GM04503 (cell line): ENCODE measurements at regions not wholly inside any gene's neighbourhood (a gene's known extent, or its start where the extent isn't known, plus 50 kb on each side); places are given as distances from the start of the nearest gene placed in this dataset.

Source experiments
- DNase-seq: peaks from one replicate; pipeline ENCODE4 v3.0.0-alpha.2; 2012; ENCODE audit warnings: low read depth

DNA sequence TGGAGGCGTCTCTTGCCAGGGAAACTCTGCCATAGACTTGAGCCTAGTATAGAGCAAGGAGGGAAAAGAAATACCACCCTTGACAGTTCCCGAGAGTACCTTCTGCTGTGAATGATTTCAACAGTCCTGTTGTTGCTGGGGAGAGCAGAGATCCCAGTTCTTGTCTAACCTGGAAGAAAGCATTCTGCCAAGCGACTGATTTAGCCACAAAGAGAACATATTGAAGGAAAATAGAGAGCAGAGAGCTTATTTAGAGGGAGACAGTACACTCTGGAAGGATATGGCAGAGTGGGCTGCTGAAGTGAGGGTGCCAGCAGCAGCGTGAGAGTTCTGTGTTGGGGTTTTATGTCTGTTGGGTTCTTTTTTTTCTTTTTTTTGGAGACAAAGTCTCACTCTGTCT, 966.9 kb upstream of the TMEM132C start:
- DNase-seq, result no peak

GRCh38 chr12:127300753-127301152, 966.2 kb upstream of the TMEM132C start:
- no peak for DNase-seq

GRCh38 chr12:127301876-127302275, 965.1 kb upstream of the TMEM132C start:
- no peak for DNase-seq

GRCh38 chr12:127304751-127305725, 961.9 kb upstream of the TMEM132C start:
- no peak for DNase-seq

GRCh38 chr12:127306604-127307215, 960.3 kb upstream of the TMEM132C start:
- DNase-seq, result peak; percentile 63

DNA sequence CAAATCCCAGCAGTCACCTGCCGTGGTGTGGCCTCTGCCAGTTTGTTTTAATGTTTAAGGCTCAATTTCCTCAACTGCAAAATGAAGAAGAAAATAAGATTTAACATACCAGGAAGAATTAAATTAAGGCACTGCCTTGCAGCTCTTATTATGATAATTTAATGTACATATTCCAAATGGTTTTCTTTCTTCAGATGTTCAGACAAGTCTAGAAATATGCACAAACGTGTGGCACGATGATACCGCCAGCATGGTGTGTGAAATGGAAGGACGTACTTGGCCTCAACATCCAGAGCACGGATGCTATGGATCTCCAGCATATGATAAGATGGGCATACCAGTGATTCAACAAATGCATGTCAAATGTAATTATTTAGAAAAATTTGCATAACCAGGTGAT, 959.4 kb upstream of the TMEM132C start:
- no peak for DNase-seq

DNA sequence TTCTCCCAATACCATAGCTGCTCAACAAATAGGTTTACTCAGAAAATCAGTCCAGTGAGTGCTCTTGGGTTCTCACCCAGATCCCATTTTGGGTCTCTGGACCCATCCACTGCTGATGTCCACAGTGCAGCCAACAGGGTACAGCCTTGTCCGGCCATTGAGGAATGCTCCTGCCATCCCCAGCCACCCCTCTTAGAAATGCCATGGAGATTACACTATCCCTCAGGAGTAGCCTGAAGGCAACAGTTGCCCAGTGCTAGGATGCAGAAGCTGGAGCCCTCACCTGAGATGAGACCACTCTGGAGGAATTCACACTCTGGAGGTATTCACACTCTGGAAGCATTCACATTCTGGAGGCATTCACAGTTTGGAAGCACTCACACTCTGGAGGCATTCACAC, 958.8 kb upstream of the TMEM132C start:
- DNase-seq, result no peak

DNA sequence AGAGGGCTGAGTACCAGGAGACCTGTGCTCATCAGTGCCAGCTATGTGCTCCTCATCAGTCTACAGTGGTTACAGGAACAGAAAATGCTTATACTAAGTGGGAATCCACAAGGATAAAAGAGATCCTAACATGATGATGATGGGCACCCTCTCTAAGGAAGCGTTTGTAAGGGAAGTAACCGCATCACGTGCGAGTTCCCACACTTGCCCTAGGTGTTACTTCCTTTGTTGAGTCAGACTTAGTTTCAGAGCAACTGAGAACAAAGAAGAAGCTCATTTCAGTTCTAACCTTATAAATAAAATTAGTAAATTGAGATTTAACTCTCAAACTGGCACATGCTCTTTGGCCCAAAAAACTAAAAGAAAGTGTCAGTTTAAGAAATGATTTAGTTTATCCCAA, 956.4 kb upstream of the TMEM132C start:
- DNase-seq, result no peak

GRCh38 chr12:127311720-127312364, 955.1 kb upstream of the TMEM132C start:
- no peak for DNase-seq

GRCh38 chr12:127324681-127325080, 942.3 kb upstream of the TMEM132C start:
- no peak for DNase-seq

GRCh38 chr12:127327986-127328385, 939.0 kb upstream of the TMEM132C start:
- no peak for DNase-seq

GRCh38 chr12:127328867-127329266, 938.1 kb upstream of the TMEM132C start:
- DNase-seq, result no peak

GRCh38 chr12:127334365-127334764, 932.6 kb upstream of the TMEM132C start:
- DNase-seq, result no peak

- DNase-seq, result no peak
These were observed 931.9 kb upstream of the TMEM132C start for GRCh38 chr12:127334912-127335644.

DNA sequence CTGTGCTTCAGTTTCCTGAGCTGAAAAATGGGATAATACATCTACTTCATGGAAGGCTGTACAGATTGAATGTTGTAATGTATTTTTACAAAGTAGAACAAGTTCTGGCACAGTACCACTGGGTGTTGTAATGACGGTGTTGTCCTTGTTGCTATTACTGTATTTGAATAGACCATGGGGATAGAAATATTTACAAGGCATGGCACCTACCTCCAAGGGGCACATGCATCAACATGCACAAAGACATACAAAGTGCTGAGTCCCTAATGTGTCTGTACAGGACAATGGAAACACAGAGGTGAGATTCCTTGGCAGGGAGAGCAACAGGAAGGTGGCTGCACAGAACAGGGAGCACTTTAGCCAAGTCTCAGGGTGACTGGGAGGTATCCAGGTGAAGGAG, 930.6 kb upstream of the TMEM132C start:
- no peak for DNase-seq

DNA sequence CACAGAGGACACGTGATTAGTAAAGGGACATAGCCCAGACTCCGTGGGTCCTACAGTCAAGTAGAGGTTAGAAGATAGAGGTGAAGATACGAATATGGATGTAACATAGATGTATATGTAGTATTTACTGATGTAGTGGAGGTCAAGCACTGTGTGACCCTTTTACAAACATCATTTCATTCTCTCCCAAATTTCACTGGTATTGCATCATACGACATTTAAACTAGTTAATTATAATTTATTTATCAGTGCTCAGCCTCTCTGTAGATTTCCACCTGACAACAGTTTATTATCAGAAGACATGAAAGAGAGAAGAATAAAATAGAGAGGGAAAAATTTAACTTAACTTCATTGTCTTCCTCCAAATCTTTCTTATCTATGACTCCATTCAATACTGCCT, 927.9 kb upstream of the TMEM132C start:
- DNase-seq, result no peak

GRCh38 chr12:127340381-127340780, 926.6 kb upstream of the TMEM132C start:
- no peak for DNase-seq

DNA sequence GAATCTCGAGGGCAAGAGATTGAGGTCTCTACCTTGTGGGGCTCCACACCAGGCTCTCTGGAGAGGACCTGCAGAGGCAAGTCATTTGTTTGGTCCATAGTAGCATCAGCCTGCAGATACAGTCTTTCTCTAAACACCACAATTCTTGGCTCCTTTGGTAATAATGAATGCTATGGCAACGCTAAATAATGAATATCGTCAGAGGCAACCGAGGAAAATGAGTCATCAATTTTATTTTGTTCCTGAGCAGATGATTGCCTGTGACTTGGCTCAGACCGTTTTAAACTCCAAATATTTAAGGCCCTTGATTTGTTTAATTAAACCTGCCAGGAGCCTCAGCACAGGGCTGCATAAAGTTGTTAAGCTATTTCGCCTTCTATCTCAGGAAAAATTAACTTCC, 924.1 kb upstream of the TMEM132C start:
- no peak for DNase-seq

DNA sequence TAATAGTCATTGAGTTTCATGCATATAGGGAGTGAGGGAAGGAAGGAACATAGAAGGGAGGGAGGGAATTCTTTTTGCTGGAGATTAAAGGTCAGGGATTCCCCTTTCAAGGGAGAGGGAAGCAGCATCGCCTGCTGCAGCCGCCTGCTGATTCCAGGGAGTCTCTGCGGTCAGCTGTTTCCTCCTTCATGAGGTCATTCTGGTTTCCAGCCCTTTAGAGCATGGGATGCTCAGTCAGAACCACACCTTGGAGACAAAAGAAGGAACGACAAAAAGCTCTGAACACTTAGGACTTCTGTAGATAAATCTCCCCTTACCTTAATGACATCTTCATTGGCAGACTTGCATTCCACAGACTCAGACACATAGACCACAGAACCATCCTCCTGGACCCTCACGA, 923.0 kb upstream of the TMEM132C start:
- no peak for DNase-seq

GRCh38 chr12:127351481-127352010, 915.4 kb upstream of the TMEM132C start:
- DNase-seq, result no peak

DNA sequence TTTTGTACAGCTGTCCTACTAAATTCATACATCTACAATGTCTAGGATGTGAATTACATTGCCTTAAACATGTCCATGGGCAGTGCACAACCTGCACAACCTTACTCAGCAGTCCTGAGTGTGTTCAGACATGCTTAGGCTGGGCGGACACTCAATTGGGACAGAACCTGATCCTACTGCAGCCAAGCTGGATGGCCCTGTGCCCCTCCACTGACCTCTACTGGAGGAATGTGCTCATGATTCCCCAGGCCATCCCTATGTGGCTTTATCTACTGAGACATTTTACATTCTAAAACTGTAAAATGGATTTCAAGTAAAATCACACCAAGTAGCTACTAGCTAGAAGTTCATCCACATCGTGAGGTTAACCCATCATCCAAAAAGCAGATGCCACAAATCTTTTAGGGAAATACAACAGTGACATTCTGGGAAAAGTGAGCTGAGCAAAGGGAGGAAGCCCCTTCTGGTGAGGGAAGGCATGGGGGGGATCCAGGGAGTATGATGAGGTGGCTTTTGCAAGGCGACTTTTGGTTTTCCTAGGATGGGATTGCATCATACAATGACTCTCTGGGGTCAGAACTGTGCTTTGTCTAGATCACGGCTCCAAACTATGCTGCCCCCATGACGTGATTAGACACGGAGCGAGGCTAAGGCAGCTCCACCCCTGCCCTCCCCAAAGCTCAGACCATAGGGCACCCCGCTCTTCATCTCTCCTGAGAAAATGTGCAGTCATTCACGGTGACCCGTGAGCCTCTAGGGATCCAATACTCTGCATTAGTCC, 911.7 kb upstream of the TMEM132C start:
- peak; percentile 7 for DNase-seq
